Skeletal muscle cell (primary cell): ENCODE measurements at regions not wholly inside any gene's neighbourhood (a gene's known extent, or its start where the extent isn't known, plus 50 kb on each side); places are given as distances from the start of the nearest gene placed in this dataset.

ENCODE experiments used
- DNase-seq: peaks from one replicate; pipeline ENCODE4 v3.0.0-alpha.2; 2010; ENCODE audit warnings: low read depth
- H3K4me3 ChIP-seq: 2 replicates; pipeline ENCODE4 v1.5.1; 2011; ENCODE audit warnings: low read depth, mild to moderate bottlenecking, control low read depth, low read length, moderate library complexity

DNA sequence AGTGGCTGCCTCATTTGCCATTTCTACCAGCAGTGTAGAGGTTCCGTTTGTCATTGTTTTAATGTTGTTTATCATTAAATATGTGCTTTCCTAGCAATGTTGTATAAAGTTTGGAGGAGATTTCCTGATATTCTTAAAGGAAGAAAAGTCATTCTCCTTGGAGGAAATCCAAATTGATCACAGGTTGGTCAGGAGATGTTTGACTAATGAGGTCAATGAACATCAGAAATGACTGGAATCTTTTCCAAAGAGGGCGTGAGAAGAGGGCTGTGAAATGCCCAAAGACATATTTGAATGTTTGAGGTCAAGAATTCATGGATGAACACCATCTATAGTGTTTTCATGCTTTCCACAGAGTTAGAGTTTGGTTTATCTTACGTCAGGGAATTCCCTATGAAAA, 471.3 kb downstream of the MAT2B start:
- H3K4me3 ChIP-seq: no peak overlapping the region
- DNase-seq: no peak

DNA sequence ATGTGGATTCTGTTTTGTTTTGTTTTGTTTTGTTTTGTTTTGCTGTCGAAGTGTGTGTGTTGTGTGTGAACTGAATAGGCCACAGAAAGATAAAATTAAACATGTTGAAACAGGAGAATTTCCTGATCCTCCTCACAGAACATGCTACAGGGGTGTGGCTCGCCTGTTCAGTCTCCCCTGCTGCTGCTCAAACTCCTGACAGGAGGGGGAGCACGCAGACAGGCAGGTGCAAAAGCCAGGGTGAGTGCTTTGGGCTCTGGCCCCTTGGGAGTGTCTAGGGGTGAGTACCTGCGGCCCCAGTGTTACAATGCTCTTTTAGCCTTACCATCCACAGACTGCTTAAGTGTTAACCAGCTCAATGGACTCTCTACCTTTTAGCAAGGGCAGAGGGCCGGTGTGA, 473.5 kb downstream of the MAT2B start:
- no peak for DNase-seq

DNA sequence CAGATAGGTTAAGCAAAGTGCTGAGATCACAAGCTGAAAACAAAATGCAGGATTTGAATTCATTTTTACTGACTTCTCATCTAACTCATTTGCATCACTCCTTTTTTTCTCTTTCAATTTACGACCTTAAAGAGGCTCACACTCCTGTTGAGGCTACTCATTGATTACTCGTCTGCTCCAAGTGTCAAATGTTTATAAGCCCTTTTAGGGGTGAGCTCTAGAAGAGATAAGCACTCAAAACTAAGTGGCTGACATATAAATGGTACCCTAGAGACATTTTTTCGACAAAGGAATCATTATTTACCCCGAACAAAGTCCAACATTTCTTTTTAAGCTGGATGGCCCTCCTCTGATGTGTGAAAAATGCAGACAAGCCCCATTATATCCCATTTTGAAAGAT, 483.1 kb downstream of the MAT2B start:
- no peak for DNase-seq
- no peak overlapping the region for H3K4me3 ChIP-seq

More for the DNA sequence above, 473.5 kb downstream of the MAT2B start:
- no peak overlapping the region for H3K4me3 ChIP-seq

DNA sequence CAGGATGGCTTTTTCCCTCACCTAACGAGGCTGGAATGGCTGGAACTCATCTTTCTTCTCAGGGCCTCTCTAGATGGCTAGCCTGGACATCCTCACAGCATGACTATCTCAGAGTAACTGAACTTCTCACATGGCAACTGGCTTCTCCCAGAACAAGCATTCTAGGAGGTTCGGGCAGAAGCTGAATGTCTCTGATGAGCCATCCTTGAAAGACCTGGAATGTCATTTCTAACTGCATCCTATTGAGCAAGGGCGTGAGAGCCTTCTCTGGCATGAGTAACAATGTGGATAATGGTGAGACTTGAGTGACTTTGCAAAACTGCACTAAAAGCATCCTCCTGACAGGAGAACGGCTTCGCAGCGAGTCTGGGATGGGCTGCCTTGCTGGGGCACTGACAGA, 487.7 kb downstream of the MAT2B start:
- no peak overlapping the region for H3K4me3 ChIP-seq

DNA sequence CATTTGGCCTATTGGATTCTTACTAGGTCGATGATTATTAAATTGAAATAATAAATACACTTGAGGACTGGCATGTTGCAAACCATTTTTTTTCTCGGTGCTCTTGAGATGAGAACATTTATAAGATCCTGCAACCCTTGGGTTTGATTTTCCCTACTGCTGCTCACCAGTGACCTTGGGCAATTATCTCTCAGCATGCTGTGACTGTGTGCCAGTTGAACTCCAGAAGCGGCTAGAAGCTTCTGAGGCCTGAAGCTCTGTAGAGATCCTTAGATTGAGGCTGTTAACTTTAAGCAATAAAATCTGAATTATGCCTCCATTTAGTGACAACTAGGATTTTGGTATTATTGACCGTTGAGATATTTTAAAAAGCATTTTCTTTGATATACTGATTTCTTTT, 489.8 kb downstream of the MAT2B start:
- no peak overlapping the region for H3K4me3 ChIP-seq
- no peak for DNase-seq

More for the DNA sequence above, 487.7 kb downstream of the MAT2B start:
- no peak for DNase-seq

DNA sequence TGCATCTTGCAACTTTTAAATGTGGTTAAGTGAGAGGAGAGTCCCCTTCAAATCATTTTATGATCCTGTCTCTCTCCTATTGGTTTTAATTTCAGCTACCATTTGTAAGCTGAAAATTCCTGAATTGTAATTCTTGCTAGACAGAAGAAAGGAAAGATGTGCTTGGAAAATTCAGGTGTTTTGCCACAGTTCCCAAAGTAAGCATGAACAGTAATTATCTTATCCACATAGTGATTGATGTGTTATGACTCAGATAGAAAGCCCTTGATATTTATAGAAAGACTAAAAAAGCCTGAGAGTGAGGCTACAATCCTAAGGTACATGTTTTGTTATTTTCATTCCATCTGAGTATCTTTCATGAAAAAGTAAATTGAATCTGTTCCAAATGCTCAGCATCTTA, 492.5 kb downstream of the MAT2B start:
- H3K4me3 ChIP-seq: no peak overlapping the region
- DNase-seq: no peak

DNA sequence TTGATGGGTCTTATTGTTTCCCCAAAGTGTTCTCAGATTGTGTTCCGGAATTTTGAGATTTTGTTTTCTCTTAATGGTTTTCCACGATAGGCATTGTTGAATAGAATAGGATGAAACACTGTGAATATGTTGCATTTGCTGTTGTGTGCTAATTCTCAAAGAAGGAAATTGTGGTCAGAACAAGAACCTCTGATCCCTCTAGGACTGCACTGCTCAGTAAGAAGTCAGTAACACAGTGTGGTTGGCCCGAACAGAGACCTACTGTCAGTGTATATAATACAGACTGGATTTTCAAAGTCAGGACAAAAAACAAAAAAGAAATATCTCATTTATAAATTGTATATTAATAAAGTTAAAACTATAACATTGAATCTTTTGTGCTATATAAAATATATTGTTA, 494.8 kb downstream of the MAT2B start:
- no peak for DNase-seq
- no peak overlapping the region for H3K4me3 ChIP-seq

DNA sequence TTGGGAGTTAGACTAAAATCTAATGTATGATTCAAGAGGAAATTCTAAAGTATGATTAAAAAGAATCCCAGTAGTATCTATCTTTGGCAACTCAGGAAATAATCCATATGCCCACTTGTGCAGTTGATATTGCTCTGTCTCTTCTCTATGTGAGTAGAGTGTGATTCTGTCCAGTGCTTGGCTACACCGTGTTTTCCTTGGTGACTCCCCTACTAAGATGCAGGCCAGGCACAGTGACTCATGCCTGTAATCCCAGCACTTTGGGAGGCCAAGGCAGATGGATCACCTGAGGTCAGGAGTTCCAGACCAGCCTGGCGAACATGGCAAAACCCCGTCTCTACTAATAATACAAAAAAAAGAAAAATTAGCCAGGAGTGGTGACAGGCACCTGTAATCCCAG, 495.4 kb downstream of the MAT2B start:
- no peak for DNase-seq
- no peak overlapping the region for H3K4me3 ChIP-seq

DNA sequence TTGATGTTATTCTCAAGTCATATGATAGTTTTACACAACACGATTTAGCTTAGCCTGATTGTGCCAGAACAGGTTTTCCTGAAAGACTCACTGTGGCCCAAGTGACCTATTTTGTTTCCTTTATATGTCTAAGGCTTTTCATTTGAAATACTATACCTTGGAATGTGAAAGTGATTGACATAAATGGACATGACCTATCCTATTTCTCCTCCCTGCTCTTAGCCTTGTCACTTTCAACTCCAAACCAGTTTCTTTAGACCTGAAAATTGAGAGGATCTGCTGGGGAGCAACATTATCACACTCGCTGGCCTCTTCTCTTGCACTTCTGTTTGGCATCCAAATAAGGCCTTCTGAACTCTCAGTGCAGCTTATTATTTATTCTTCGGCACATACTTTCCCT, 496.8 kb downstream of the MAT2B start:
- no peak for DNase-seq
- no peak overlapping the region for H3K4me3 ChIP-seq

DNA sequence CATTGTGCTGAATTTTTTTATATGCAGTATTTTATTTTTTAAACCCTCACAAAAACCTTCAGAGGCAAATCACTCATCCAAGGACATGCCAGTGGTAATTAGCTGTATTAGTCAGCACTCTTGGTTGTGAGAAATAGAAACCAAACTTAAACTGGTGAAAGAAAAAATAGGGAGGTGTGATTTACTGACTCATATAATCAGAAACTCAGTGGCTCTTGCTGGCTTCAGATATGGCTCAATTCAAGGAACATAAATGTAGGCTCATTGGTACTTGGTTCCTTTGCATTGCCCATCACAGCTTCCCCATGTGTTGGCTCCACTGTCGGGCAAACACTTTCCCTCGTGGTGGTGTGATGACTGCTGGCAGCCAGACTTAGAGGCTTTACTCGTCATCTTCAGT, 497.2 kb downstream of the MAT2B start:
- no peak overlapping the region for H3K4me3 ChIP-seq
- DNase-seq: no peak

DNA sequence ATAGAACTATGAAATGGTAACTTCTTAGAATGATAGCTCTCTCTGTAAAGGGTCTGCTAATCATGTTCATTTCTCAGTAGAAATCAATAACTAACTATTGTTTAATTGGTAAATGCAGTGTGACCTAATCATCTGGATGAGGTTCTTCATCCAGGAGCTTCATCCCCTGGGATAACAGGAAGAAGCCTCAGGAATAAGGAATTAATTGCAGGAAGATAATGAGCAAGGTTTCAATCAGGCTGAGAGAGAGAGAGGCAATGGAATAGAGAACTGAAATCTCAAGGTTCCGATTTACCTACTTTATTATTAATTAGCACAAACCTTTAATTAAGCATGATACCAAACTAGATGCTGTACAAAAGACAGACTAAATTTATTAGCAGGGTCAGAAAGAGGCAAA, 499.7 kb downstream of the MAT2B start:
- H3K4me3 ChIP-seq: no peak overlapping the region
- no peak for DNase-seq

DNA sequence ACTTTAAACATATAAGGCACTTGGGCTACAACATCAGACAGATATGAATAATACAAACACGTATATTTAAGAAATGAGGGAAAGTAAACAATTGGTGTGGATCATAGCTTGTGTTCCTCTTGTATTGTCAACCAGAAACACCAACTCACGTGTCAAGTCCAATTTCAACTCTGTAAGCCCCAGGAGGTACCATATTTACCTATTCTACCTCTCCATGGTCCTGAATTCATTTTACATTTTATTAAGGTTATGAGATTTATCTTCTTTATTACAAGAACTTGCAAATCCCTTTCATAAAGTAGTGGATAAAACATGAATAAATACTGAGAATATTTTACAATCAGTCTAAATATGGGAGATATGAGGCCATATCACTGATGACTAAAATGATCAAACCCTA, 501.6 kb downstream of the MAT2B start:
- H3K4me3 ChIP-seq: no peak overlapping the region

DNA sequence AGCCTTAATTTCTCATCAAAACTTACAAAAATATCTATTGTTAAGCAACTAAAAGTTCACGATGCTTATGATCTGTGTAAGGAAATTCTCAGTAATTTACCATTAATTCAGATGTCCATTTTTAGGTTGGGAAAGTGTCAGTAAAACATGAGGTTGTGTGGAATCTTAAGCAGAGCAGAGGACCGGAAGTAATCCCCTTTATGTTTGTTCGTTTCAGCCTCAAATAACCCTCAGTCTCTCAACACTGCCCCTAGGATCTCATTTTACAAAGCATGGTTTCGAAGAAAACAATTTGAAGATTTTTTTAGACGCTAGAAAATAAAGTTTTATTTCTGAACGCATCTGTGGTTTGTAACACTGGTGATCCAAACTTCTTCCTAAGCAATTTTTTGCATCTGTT, 504.2 kb downstream of the MAT2B start:
- DNase-seq: no peak
- H3K4me3 ChIP-seq: no peak overlapping the region

More for the DNA sequence above, 501.6 kb downstream of the MAT2B start:
- DNase-seq: no peak

DNA sequence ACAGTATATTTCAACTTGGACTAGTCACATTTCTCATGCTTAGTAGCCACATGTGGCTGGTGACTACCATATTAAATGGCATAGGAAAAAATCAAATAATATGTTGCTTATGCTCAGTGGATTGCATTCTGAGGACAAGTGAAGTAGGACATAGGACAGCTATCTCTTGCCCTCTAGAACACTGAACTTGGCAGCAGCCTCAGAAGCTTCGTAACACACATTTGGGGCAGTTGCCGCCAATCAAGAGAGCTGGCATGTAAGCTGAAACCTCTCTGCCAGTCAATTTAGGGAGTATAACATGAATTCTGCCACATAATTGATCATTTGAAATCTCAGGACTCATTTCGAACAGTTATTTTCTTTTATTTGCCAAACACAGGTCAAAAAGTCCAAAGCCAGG, 505.5 kb downstream of the MAT2B start:
- H3K4me3 ChIP-seq: no peak overlapping the region
- DNase-seq: no peak

DNA sequence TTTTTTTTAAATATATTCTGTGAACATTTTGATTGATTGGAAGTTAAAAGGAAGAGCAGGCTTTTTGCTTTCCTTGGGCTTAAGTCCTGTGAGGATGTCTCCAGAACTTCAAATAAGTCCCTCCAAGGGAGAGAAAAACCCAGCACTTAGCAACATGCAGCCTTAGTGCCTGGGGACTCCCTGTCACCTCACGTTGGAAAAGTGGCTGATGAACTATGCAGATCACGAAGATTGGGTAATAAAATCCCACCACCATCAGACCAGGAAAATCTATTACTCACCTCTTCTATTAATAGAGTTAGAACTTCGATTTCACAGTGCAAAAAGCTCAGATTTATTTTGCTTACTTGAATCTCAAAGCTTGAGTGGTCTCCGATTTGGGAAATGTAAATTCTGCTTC, 507.0 kb downstream of the MAT2B start:
- no peak overlapping the region for H3K4me3 ChIP-seq
- DNase-seq: no peak

DNA sequence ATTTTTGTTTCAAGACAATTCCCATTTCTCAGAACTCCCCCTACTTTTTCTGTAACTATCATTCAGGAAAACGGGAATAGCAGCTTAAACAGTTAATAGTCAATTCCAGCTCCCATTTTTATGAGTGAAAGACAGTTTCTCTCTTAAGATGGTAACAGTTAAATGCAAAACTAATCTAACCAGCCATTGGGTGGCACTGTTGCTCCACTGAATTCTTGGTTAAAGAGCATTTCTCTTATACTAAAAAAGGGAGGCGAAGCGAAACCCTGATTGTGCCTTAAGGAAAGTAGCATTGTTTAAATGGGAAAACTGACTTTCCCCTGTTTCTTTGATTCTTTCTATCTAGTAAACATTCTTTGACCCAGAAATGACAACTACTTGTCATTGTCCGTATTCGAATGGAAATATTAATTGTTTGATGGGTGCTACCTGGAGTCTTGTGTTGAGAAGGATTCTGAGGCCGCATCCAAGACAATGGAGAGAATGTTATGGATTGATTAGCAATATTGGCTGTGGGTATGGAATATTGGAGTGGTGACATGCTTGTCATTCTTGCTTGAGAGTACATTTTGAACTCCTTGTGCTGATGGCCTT, 507.8 kb downstream of the MAT2B start:
- H3K4me3 ChIP-seq: no peak overlapping the region
- peak; percentile 31 for DNase-seq

DNA sequence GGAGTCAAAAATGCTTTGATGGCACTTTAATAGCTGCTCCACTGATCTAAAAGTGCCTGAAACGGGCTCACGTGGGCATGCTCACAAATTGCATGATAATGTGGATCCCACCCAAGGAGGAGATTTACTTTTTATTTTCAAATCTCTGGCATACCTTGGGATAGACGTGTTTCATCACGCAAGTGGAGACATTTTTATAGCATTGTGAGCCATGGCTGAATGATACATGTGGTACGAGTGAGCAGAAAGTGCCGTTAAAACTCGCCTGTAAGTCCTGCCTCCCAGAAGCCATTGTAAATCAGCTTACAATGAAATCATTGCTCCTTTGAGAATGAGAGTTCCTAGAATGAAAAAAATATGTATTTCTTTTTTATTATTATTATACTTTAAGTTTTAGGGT, 514.7 kb downstream of the MAT2B start:
- no peak overlapping the region for H3K4me3 ChIP-seq
- no peak for DNase-seq

DNA sequence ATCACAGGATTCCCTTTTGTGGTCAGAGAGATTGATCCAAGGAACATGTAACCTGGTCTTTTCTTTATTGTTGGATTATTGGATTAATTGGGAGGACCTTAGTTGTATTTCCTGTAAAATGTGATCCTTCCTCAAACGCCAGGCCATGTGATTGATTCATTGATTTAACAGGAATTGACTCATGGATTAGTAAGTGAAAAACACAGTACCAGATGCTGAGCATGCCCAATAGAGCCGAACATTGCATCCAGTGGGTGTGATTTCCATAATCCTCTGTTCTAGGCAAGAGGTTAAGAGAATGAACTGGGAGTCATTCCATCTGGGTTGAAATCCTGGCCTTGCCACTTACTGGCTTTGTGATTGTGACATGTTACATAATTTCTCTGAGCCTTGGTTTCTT, 522.3 kb downstream of the MAT2B start:
- no peak overlapping the region for H3K4me3 ChIP-seq
- no peak for DNase-seq

DNA sequence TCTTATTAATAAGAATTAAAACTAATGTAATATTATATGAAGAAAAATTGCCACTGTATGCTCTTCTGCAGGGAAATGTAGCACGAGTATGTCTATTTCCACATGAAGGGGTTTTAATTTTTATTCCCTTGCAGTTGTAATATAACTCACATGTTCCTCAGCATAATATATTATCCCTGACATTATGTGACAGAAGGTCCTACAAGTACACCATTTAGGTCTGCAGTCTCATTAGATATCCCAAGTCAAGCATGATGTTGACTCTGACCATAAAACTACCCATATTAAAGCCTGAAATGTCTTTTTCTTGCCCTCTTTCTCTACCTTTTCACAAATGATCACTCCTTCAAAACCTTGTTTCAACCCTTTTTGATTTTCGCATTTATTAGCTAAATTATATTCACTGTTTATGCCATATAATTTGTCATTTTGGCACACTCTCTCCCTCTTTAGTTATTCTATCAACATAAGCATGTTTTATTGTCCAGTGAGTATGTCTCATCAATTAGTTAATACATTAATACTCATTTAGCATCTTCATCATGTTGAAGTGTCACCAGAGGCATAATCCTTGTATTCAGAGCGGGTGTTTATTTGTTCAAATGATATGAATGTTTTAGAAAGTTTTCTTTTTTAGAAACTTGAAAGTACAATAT, 532.8 kb downstream of the MAT2B start:
- DNase-seq: no peak
- no peak overlapping the region for H3K4me3 ChIP-seq

DNA sequence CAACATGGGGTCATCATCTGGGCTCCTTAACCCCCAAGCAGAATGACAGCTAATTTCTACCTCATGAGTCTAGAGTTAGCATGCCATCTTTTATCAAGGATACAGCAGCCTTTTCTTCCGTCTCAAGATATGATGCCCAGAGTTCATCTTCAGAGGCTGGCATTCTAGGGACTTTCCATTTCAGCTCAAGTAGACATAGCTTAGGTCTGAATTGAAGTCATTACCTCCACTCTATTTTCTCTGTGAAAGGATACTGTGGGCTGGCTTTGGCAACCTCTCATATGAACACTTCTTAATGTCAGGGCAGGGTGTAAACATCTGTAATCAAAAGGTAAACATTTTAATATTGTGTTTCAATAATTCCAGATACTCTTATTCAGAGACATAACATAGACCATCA, 535.7 kb downstream of the MAT2B start:
- no peak for DNase-seq
- no peak overlapping the region for H3K4me3 ChIP-seq

DNA sequence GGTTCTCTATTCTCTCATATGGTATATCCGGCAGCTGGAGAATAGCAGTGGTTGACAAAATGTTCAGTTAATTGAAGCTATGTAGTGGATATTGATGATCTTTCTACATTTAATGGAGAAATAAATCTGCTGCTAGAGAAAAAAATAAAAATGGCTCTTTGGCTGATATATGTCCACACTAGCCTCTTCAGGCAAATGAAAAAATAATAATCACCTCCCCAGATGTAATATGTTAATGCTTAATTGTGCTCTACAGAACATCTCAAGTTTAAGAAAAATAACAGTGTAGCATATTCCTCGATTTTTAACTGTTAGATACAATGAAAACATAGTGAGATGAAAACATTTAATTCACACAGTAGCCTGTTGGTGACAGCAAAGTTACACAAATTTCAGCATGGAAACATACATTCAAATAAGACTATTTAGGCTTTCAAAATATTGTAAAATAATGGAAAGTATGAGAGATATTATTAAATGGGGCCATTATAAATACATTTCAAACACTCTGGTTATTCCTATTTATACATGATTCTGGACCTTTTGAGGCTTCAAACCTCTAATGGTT, 543.0 kb downstream of the MAT2B start:
- DNase-seq: no peak

More for the DNA sequence above, 543.0 kb downstream of the MAT2B start:
- H3K4me3 ChIP-seq: no peak overlapping the region
